ENCODE measurements at regions not wholly inside any gene's neighbourhood (a gene's known extent, or its start where the extent isn't known, plus 50 kb on each side); places are given as distances from the start of the nearest gene placed in this dataset.

GRCh38 chr11:130611791-130612251 is 163.4 kb downstream of the ADAMTS15 start:
- H3K4me1 Mint-ChIP-seq, result peaks cover 10% of the 10 kb centered on the region
- H3K9me3 Mint-ChIP-seq, result no peaks in the 10 kb centered on the region
- H3K4me3 Mint-ChIP-seq, result no peak overlapping the region
- no peak for TF ChIP-seq CTCF (conservative IDR thresholded peaks at IDR 0.05)
- no peak overlapping the region for H3K27ac Mint-ChIP-seq (ENCODE audit: unreplicated experiment)
- H3K36me3 Mint-ChIP-seq (ENCODE audit: low read depth), result no peaks in the 10 kb centered on the region
- no peak for DNase-seq (ENCODE audit: low read depth, low spot score)
- no peaks in the 10 kb centered on the region for H3K27me3 Mint-ChIP-seq (ENCODE audit: low read depth)

GRCh38 chr11:130612291-130612851 is 163.9 kb downstream of the ADAMTS15 start:
- no peak for DNase-seq (ENCODE audit: low read depth, low spot score)
- H3K4me3 Mint-ChIP-seq, result no peak overlapping the region
- H3K27me3 Mint-ChIP-seq (ENCODE audit: low read depth), result no peaks in the 10 kb centered on the region
- no peaks in the 10 kb centered on the region for H3K9me3 Mint-ChIP-seq
- no peak for TF ChIP-seq CTCF (conservative IDR thresholded peaks at IDR 0.05)
- no peak overlapping the region for H3K27ac Mint-ChIP-seq (ENCODE audit: unreplicated experiment)
- peaks cover 10% of the 10 kb centered on the region for H3K4me1 Mint-ChIP-seq
- no peaks in the 10 kb centered on the region for H3K36me3 Mint-ChIP-seq (ENCODE audit: low read depth)

GRCh38 chr11:130613396-130613795 is 165.0 kb downstream of the ADAMTS15 start:
- no peaks in the 10 kb centered on the region for H3K36me3 Mint-ChIP-seq (ENCODE audit: low read depth)
- no peak overlapping the region for H3K4me3 Mint-ChIP-seq
- no peak for DNase-seq (ENCODE audit: low read depth, low spot score)
- peaks cover 10% of the 10 kb centered on the region for H3K4me1 Mint-ChIP-seq
- no peaks in the 10 kb centered on the region for H3K27me3 Mint-ChIP-seq (ENCODE audit: low read depth)
- no peak overlapping the region for H3K27ac Mint-ChIP-seq (ENCODE audit: unreplicated experiment)
- no peaks in the 10 kb centered on the region for H3K9me3 Mint-ChIP-seq
- TF ChIP-seq CTCF (conservative IDR thresholded peaks at IDR 0.05), result no peak

GRCh38 chr11:130614591-130614990 is 166.1 kb downstream of the ADAMTS15 start:
- H3K4me1 Mint-ChIP-seq, result peaks cover 10% of the 10 kb centered on the region
- no peak for TF ChIP-seq CTCF (conservative IDR thresholded peaks at IDR 0.05)
- no peak overlapping the region for H3K27ac Mint-ChIP-seq (ENCODE audit: unreplicated experiment)
- no peak for DNase-seq (ENCODE audit: low read depth, low spot score)
- H3K27me3 Mint-ChIP-seq (ENCODE audit: low read depth), result no peaks in the 10 kb centered on the region
- peaks cover 4% of the 10 kb centered on the region for H3K9me3 Mint-ChIP-seq
- no peaks in the 10 kb centered on the region for H3K36me3 Mint-ChIP-seq (ENCODE audit: low read depth)
- H3K4me3 Mint-ChIP-seq, result no peak overlapping the region

GRCh38 chr11:130615561-130615960 is 167.1 kb downstream of the ADAMTS15 start:
- H3K27ac Mint-ChIP-seq (ENCODE audit: unreplicated experiment), result no peak overlapping the region
- no peak overlapping the region for H3K4me3 Mint-ChIP-seq
- peaks cover 4% of the 10 kb centered on the region for H3K4me1 Mint-ChIP-seq
- DNase-seq (ENCODE audit: low read depth, low spot score), result no peak
- H3K36me3 Mint-ChIP-seq (ENCODE audit: low read depth), result no peaks in the 10 kb centered on the region
- H3K9me3 Mint-ChIP-seq, result peaks cover 7% of the 10 kb centered on the region
- TF ChIP-seq CTCF (conservative IDR thresholded peaks at IDR 0.05), result no peak
- no peaks in the 10 kb centered on the region for H3K27me3 Mint-ChIP-seq (ENCODE audit: low read depth)
